Astrocyte of the cerebellum (primary cell): ENCODE measurements at regions not wholly inside any gene's neighbourhood (a gene's known extent, or its start where the extent isn't known, plus 50 kb on each side); places are given as distances from the start of the nearest gene placed in this dataset.

ENCODE experiments used
- DNase-seq: peaks from one replicate; pipeline ENCODE4 v3.0.0-alpha.2; 2011; ENCODE audit warnings: low read depth
- H3K4me3 ChIP-seq: 2 replicates; pipeline ENCODE4 v1.5.1; 2011; ENCODE audit warnings: mild to moderate bottlenecking, low read depth, low read length, moderate library complexity
- CTCF ChIP-seq: IDR thresholded peaks from 2 replicates; pipeline ENCODE4 v1.5.1; 2012; ENCODE audit warnings: low read length, low read depth, moderate library complexity, mild to moderate bottlenecking; ENCODE audit errors: missing control alignments
- in situ Hi-C: cut with HindIII; loops from 2 replicates; pipeline ENCODE4 v1.10.0; 2017; ENCODE audit warnings: low sequenced_read_pairs

GRCh38 chr4:112847045-112847444 lies 202.4 kb upstream of the ANK2 start:
- H3K4me3 ChIP-seq, result no peak overlapping the region
- TF ChIP-seq CTCF, result no peak
- in situ Hi-C loops, result loop anchor here (5.0 kb wide), 1 partner anchor 95 kb away; no protein-coding TSS in a partner anchor
- no peak for DNase-seq

- no peak for TF ChIP-seq CTCF
- H3K4me3 ChIP-seq, result no peak overlapping the region
- no peak for DNase-seq
- in situ Hi-C loops, result loop anchor here (5.0 kb wide), 1 partner anchor 95 kb away; no protein-coding TSS in a partner anchor
These were observed 201.7 kb upstream of the ANK2 start for GRCh38 chr4:112847781-112848180.

DNA sequence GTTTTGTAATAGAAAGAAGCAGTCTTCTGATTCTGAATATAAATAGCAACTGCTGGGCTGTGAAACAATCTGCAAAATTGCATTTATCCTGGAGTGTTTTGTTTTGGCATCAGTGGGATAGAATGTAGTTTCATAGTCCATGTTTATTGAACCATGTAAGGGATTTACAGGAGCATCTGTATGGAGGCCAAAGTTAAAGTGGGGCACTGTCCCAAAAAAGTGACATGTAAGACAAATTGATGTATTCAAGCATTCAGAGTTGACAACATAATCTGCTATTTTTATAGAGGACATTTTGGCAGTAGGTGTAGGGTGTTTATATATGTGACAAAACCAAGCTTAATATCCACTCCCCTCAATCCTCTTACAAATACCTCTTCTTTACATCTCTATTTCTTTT lies 200.5 kb upstream of the ANK2 start:
- H3K4me3 ChIP-seq, result no peak overlapping the region
- no peak for DNase-seq
- no peak for TF ChIP-seq CTCF
- in situ Hi-C loops, result loop anchor here (5.0 kb wide), 1 partner anchor 93 kb away; no protein-coding TSS in a partner anchor

DNA sequence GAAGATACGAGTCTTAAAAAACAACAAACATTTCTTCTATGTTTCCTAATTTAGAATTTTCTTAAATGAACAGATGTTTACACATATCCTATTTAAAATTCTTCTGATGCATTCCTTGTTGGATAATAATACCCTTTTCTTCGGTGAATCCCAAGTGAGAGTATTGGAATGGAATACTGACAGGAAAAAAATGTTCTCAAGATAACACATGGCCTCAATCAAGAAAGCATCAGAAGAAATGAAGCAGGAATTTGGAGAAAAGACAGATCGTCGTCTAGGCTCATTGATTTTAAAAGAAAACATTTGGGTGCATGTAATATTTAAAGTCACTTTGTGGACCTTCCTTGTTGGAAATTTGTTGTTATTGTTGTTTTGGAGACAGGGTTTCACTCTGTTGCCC lies 196.9 kb upstream of the ANK2 start:
- in situ Hi-C loops, result no loop called here
- H3K4me3 ChIP-seq, result no peak overlapping the region
- no peak for DNase-seq
- TF ChIP-seq CTCF, result no peak

DNA sequence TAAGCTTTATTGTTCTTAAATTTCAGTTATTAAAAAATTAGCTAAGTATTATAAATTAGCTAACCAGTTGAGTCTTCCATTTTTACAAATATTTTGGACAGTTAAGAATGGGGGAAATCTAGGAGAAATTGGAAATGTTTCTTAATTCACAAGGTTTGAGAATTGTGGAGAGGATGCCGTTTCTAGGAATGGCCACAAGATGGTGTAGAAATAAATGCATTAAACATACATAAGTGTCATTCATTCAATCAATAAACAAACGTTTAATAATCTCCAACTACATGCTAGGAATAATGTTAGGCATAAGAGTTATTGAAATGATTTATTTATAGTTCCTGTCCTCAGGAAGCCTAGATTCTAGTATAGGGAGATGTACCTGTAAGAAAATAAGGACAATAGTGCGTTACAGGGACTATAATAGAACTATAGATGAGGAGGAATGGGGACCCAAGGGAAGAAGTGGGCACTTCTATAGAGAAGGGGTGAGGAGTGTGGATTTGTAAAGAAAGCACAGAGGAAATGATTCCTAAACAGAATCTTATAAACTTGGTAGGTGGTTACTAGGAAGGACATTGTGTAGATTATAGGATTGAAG lies 195.7 kb upstream of the ANK2 start:
- TF ChIP-seq CTCF, result peak; percentile 50
- no peak for DNase-seq
- H3K4me3 ChIP-seq, result no peak overlapping the region
- in situ Hi-C loops, result no loop called here

DNA sequence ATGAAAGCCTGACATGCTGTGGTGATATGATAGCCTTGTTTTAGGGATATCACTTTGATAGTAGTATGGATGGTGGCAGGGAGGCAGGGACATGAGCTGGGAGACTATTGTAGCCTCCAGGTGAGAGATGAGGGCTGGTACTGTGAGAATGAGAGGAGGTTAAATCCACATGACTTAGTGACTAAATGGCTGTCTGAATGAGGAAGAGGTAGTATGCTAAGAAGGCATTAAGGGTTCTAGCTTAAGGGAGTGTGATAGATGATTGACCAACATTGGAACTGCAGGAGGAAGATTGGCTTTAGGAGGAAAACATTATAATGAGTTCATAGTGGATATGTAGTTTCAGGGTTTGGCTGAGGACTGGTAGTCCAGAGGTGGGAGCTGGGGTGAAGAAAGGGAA lies 195.0 kb upstream of the ANK2 start:
- in situ Hi-C loops, result no loop called here
- no peak for TF ChIP-seq CTCF
- no peak overlapping the region for H3K4me3 ChIP-seq
- no peak for DNase-seq
